ENCODE measurements at regions not wholly inside any gene's neighbourhood (a gene's known extent, or its start where the extent isn't known, plus 50 kb on each side); places are given as distances from the start of the nearest gene placed in this dataset.

- H3K9me3 ChIP-seq: no peaks in the 10 kb centered on the region
- DNase-seq: no peak
- H3K36me3 ChIP-seq: no peaks in the 10 kb centered on the region
- H3K27me3 ChIP-seq: no peaks in the 10 kb centered on the region
- H3K4me3 ChIP-seq: no peak overlapping the region
Observed at GRCh38 chr18:78169174-78169864, 810.3 kb upstream of the SALL3 start.

GRCh38 chr18:78171954-78172353 is 807.7 kb upstream of the SALL3 start:
- Histone ChIP-seq H3K9me3 (no peaks in the 10 kb centered on the region), H3K36me3 (no peaks in the 10 kb centered on the region), H3K4me3 (no peak overlapping the region), H3K27me3 (no peaks in the 10 kb centered on the region)
- DNase-seq: no peak

GRCh38 chr18:78174737-78175136 is 804.9 kb upstream of the SALL3 start:
- Histone ChIP-seq H3K27me3 (no peaks in the 10 kb centered on the region), H3K4me3 (no peak overlapping the region), H3K9me3 (no peaks in the 10 kb centered on the region), H3K36me3 (no peaks in the 10 kb centered on the region)
- no peak for DNase-seq

- Histone ChIP-seq H3K9me3 (no peaks in the 10 kb centered on the region), H3K27me3 (no peaks in the 10 kb centered on the region), H3K36me3 (no peaks in the 10 kb centered on the region), H3K4me3 (no peak overlapping the region)
- DNase-seq: no peak
Observed at GRCh38 chr18:78178812-78179211, 800.8 kb upstream of the SALL3 start.

GRCh38 chr18:78180741-78181140 is 798.9 kb upstream of the SALL3 start:
- Histone ChIP-seq H3K36me3 (no peaks in the 10 kb centered on the region), H3K4me3 (no peak overlapping the region)

GRCh38 chr18:78183815-78184214 is 795.8 kb upstream of the SALL3 start:
- H3K4me3 ChIP-seq: no peak overlapping the region
- H3K27me3 ChIP-seq: no peaks in the 10 kb centered on the region
- no peaks in the 10 kb centered on the region for H3K36me3 ChIP-seq
- no peaks in the 10 kb centered on the region for H3K9me3 ChIP-seq
- no peak for DNase-seq

More at GRCh38 chr18:78180741-78181140, 798.9 kb upstream of the SALL3 start:
- Histone ChIP-seq H3K9me3 (no peaks in the 10 kb centered on the region), H3K27me3 (no peaks in the 10 kb centered on the region)
- no peak for DNase-seq

GRCh38 chr18:78191276-78191675 is 788.3 kb upstream of the SALL3 start:
- Histone ChIP-seq H3K27me3 (no peaks in the 10 kb centered on the region), H3K4me3 (no peak overlapping the region), H3K9me3 (no peaks in the 10 kb centered on the region), H3K36me3 (no peaks in the 10 kb centered on the region)
- DNase-seq: no peak

- no peaks in the 10 kb centered on the region for H3K9me3 ChIP-seq
- no peaks in the 10 kb centered on the region for H3K27me3 ChIP-seq
- DNase-seq: peak; percentile 36
- no peaks in the 10 kb centered on the region for H3K36me3 ChIP-seq
- no peak overlapping the region for H3K4me3 ChIP-seq
Observed at GRCh38 chr18:78192054-78192453, 787.6 kb upstream of the SALL3 start.

GRCh38 chr18:78196280-78196679 is 783.3 kb upstream of the SALL3 start:
- Histone ChIP-seq H3K4me3 (no peak overlapping the region), H3K9me3 (no peaks in the 10 kb centered on the region), H3K27me3 (no peaks in the 10 kb centered on the region; the same call in 1 of the 2 replicates), H3K36me3 (no peaks in the 10 kb centered on the region)
- no peak for DNase-seq

GRCh38 chr18:78199002-78199401 is 780.6 kb upstream of the SALL3 start:
- Histone ChIP-seq H3K36me3 (no peaks in the 10 kb centered on the region), H3K27me3 (no peaks in the 10 kb centered on the region; the same call in 1 of the 2 replicates), H3K9me3 (no peaks in the 10 kb centered on the region), H3K4me3 (no peak overlapping the region)
- DNase-seq: no peak

- Histone ChIP-seq H3K36me3 (no peaks in the 10 kb centered on the region), H3K27me3 (no peaks in the 10 kb centered on the region; the same call in 1 of the 2 replicates), H3K4me3 (no peak overlapping the region), H3K9me3 (no peaks in the 10 kb centered on the region)
- no peak for DNase-seq
Observed at GRCh38 chr18:78199611-78200010, 780.0 kb upstream of the SALL3 start.

- H3K27me3 ChIP-seq: no peaks in the 10 kb centered on the region
- H3K4me3 ChIP-seq: no peak overlapping the region
- no peak for DNase-seq
- H3K36me3 ChIP-seq: no peaks in the 10 kb centered on the region
- H3K9me3 ChIP-seq: no peaks in the 10 kb centered on the region
Observed at GRCh38 chr18:78207942-78208341, 771.7 kb upstream of the SALL3 start.

- H3K9me3 ChIP-seq: no peaks in the 10 kb centered on the region
- no peak overlapping the region for H3K4me3 ChIP-seq
- no peaks in the 10 kb centered on the region for H3K27me3 ChIP-seq
- no peak for DNase-seq
- H3K36me3 ChIP-seq: no peaks in the 10 kb centered on the region
Observed at GRCh38 chr18:78208461-78208860, 771.2 kb upstream of the SALL3 start.

- no peaks in the 10 kb centered on the region for H3K36me3 ChIP-seq
- H3K9me3 ChIP-seq: no peaks in the 10 kb centered on the region
- DNase-seq: peak; percentile 54
- no peak overlapping the region for H3K4me3 ChIP-seq
- H3K27me3 ChIP-seq: no peaks in the 10 kb centered on the region
Observed at GRCh38 chr18:78213361-78213994, 766.1 kb upstream of the SALL3 start.

- Histone ChIP-seq H3K36me3 (no peaks in the 10 kb centered on the region), H3K4me3 (no peak overlapping the region), H3K9me3 (no peaks in the 10 kb centered on the region), H3K27me3 (no peaks in the 10 kb centered on the region)
- no peak for DNase-seq
Observed at GRCh38 chr18:78221496-78221895, 758.1 kb upstream of the SALL3 start.

GRCh38 chr18:78228974-78229373 is 750.6 kb upstream of the SALL3 start:
- Histone ChIP-seq H3K27me3 (no peaks in the 10 kb centered on the region), H3K36me3 (no peaks in the 10 kb centered on the region), H3K4me3 (no peak overlapping the region), H3K9me3 (no peaks in the 10 kb centered on the region)
- DNase-seq: no peak

- H3K4me3 ChIP-seq: no peak overlapping the region
- no peak for DNase-seq
- no peaks in the 10 kb centered on the region for H3K36me3 ChIP-seq
- H3K9me3 ChIP-seq: no peaks in the 10 kb centered on the region
- no peaks in the 10 kb centered on the region for H3K27me3 ChIP-seq
Observed at GRCh38 chr18:78230911-78231310, 748.7 kb upstream of the SALL3 start.

GRCh38 chr18:78232196-78232595 is 747.4 kb upstream of the SALL3 start:
- DNase-seq: no peak
- Histone ChIP-seq H3K27me3 (no peaks in the 10 kb centered on the region), H3K4me3 (no peak overlapping the region), H3K36me3 (no peaks in the 10 kb centered on the region), H3K9me3 (no peaks in the 10 kb centered on the region)
